ENCODE measurements at regions not wholly inside any gene's neighbourhood (a gene's known extent, or its start where the extent isn't known, plus 50 kb on each side); places are given as distances from the start of the nearest gene placed in this dataset.
A peak's percentile ranks its signal among the peaks of the same experiment; 100 is the strongest.
"Not testable (repeated sequence)": the region's sequence is repeated elsewhere in the genome, so short reads cannot be mapped to it uniquely, and the experiment has no call there.

DNA sequence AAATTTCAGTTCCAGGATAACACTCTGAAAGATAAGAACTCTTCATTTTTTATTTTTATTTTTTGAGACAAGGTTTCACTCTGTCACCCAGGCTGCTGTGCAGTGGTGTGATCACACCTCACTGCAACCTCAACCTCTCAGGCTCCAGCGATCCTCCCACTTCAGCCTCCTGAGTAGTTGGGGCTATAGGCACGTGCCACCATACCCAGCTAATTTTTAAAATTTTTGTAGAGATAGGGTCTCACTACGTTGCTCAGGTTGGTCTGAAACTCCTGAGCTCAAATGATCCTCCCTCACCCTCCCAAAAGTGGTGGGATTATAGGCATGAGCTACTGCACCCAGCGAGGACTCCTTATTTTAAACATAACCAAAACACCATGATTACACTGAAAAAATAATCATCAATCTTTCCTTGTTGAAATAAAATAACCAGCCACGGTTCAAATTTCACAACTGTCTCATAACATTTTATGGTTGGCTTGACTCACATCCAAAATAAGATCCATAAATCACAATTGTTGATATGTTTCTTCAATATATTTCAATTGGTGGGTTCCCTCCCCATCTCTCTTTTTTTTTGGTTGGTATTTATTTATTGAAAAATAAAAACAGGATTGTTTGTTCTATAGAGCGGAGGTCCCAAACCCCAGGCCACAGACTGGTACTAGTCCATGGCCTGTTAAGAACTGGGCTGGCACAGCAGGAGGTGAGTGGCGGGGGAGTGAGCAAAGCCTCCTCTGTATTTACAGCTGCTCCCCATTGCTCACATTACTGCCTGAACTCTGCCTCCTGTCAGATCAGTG, 60.1 kb upstream of the FAM171A1 start:
- DNase-seq, result no peak

DNA sequence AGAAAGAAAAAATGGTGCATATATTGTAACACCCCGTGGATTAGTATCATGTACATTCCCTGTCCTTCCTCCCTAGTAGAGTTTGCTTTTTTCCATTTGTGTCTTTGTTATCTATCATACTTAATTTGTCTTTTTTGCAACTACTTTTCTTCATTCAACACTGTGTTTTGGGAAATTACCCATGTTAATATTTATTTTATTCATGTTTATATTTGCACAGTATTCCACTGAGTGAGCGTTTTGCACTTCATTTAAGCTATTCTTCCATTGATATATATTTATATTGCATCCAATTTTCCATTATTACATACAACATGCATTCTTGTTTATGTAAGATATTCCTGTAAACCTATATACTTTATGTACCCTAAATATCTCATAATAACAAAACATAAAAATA, 57.6 kb upstream of the FAM171A1 start:
- DNase-seq, result no peak

DNA sequence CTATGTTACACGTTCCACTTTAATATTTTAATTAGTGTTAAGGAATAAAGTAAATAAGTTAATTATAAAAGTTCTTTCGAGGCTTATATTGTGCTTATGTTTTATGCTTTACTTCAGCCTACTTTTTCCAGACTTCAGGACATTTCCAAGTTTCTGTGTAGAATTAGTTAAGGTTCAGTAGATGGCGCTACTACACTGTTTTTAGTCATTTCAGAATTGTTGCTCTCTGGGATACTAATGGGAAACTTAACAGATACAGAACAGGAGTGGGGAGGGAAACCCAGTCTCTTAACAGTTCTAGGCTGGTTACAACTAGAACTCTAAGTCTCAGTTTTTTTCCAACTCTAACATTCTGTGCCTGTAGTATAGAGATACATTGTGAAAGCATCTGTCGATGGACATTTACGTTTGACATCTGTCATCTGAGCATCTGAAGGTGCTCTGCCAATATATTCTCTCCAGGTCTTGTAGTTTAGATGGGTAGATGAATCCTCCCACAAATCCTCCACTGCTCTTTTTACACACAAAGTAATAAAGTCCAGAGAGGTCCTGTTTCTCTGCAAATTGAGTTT, 56.8 kb upstream of the FAM171A1 start:
- DNase-seq, result peak in 2 of 58 donors; percentile 13 to 31

DNA sequence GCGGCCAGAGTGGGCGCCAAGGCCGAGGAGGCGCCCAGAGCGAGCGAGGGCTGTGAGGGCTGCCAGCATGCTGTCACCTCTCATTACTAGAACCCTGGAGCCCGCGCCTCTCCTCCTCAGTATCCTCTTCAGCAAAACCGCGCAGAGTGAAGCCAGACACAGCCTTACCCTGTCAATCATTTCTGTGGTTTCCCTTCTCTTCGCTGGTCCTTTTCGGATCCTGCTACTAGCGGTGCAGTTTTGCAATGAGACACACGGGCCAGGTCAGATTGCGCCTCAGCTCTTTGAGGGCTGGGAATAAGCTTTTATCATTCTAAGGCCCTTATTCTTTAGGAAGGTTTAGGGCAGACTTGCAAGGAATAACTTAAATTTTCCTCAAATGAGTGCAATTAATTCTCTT, 55.5 kb upstream of the FAM171A1 start:
- DNase-seq, result no peak

DNA sequence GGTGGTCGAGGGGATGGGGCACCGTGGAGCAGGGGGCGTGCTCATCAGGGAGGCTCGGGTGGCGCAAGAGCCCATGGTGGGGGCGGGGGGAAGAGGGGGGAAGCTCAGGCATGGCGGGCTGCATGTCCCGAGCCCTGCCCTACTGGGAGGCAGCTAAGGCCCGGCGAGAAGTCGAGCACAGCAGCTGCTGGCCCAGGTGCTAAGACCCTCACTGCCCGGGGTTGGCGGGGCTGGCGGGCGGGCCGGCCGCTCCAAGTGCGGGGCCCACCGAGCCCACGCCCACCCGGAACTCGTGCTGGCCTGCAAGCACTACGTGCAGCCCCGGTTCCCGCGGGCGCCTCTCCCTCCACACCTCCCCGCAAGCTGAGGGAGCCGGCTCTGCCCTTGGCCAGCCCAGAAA, 55.0 kb upstream of the FAM171A1 start:
- no peak for DNase-seq

DNA sequence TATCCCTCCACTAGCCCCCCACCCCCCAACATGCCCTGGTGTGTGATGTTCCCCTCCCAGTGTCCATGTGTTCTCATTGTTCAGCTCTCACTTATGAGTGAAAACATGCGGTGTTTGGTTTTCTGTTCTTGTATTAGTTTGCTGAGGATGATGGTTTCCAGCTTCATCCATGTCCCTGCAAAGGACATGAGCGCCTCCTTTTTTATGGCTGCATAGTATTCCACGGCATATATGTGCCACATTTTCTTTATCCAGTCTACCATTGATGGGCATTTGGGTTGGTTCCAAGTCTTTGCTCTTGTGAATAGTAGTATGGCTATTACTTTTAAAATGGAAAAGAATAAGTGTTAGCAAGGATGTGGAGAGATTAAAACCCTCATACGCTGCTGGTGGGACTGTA, 50.8 kb upstream of the FAM171A1 start:
- not testable (repeated sequence) for DNase-seq

Data from anterior cingulate cortex (tissue), 58 donors.